ENCODE measurements at regions not wholly inside any gene's neighbourhood (a gene's known extent, or its start where the extent isn't known, plus 50 kb on each side); places are given as distances from the start of the nearest gene placed in this dataset.

- no peak overlapping the region for H3K4me3 ChIP-seq (ENCODE audit: low read depth, low read length)
- no peak for DNase-seq (ENCODE audit: low read depth)
- TF ChIP-seq CTCF (IDR thresholded peaks at IDR 0.05; ENCODE audit: insufficient read depth, low read length), result no peak
These were observed 287.0 kb upstream of the CXCR4 start for GRCh38 chr2:136404925-136405324.

- DNase-seq (ENCODE audit: low read depth), result no peak
- TF ChIP-seq CTCF (IDR thresholded peaks at IDR 0.05; ENCODE audit: insufficient read depth, low read length), result no peak
- H3K4me3 ChIP-seq (ENCODE audit: low read depth, low read length), result no peak overlapping the region
These were observed 286.2 kb upstream of the CXCR4 start for GRCh38 chr2:136404176-136404575.

GRCh38 chr2:136402281-136402680, 284.3 kb upstream of the CXCR4 start:
- no peak for TF ChIP-seq CTCF (IDR thresholded peaks at IDR 0.05; ENCODE audit: insufficient read depth, low read length)
- no peak overlapping the region for H3K4me3 ChIP-seq (ENCODE audit: low read depth, low read length)
- no peak for DNase-seq (ENCODE audit: low read depth)

- TF ChIP-seq CTCF (IDR thresholded peaks at IDR 0.05; ENCODE audit: insufficient read depth, low read length), result no peak
- H3K4me3 ChIP-seq (ENCODE audit: low read depth, low read length), result no peak overlapping the region
- no peak for DNase-seq (ENCODE audit: low read depth)
These were observed 281.8 kb upstream of the CXCR4 start for GRCh38 chr2:136399667-136400289.

- DNase-seq (ENCODE audit: low read depth), result no peak
- TF ChIP-seq CTCF (IDR thresholded peaks at IDR 0.05; ENCODE audit: insufficient read depth, low read length), result no peak
These were observed 277.6 kb upstream of the CXCR4 start for GRCh38 chr2:136395582-136395981.

GRCh38 chr2:136394136-136395060, 276.4 kb upstream of the CXCR4 start:
- no peak for TF ChIP-seq CTCF (IDR thresholded peaks at IDR 0.05; ENCODE audit: insufficient read depth, low read length)
- no peak for DNase-seq (ENCODE audit: low read depth)
- H3K4me3 ChIP-seq (ENCODE audit: low read depth, low read length), result no peak overlapping the region

More at GRCh38 chr2:136395582-136395981, 277.6 kb upstream of the CXCR4 start:
- H3K4me3 ChIP-seq (ENCODE audit: low read depth, low read length), result no peak overlapping the region
